Natural killer cell (primary cell): ENCODE measurements at regions not wholly inside any gene's neighbourhood (a gene's known extent, or its start where the extent isn't known, plus 50 kb on each side); places are given as distances from the start of the nearest gene placed in this dataset.

Experiments used
- ATAC-seq, 3 donors: fragments of 150-1000 bp in 2 of 3; fragments of 200-7000 bp in 1 of 3; cut with Tn5 transposase; 1 replicate in 1 of 3; 2 replicates in 2 of 3; pipeline ENCODE4 v1.10.0; 2021; ENCODE audit warnings: mild to moderate bottlenecking in 2 of 3, moderate library complexity in 2 of 3
- DNase-seq, 2 donors: peaks; one replicate each; pipeline versions ENCODE4 v3.0.0 to v3.0.0-alpha.2; 2013 to 2021; ENCODE audit warnings: mixed read lengths in 1 of 2
- H3K27ac ChIP-seq: one replicate; pipeline ENCODE4 v1.5.1; 2013; ENCODE audit warnings: mild to moderate bottlenecking, low read length
- H3K27me3 ChIP-seq: one replicate; pipeline ENCODE4 v1.6.1; 2013; ENCODE audit warnings: low read length; ENCODE audit not compliant: control insufficient read depth, insufficient read depth
- H3K36me3 ChIP-seq: one replicate; pipeline ENCODE4 v1.6.1; 2013; ENCODE audit warnings: low read length; ENCODE audit not compliant: control insufficient read depth, insufficient read depth
- H3K4me1 ChIP-seq: one replicate; pipeline ENCODE4 v1.6.1; 2013; ENCODE audit warnings: low read length; ENCODE audit not compliant: control insufficient read depth, insufficient read depth
- H3K4me3 ChIP-seq: one replicate; pipeline ENCODE4 v1.5.1; 2013; ENCODE audit warnings: low read length
- H3K9me3 ChIP-seq: one replicate; pipeline ENCODE4 v1.6.1; 2013; ENCODE audit warnings: low read length; ENCODE audit not compliant: control insufficient read depth, insufficient read depth
- H3K27ac Mint-ChIP-seq, 2 donors: one replicate each; pipeline ENCODE4 v1.8.0; 2022; ENCODE audit warnings: mild to moderate bottlenecking in 2 of 2, mixed read lengths in 2 of 2, moderate library complexity in 1 of 2
- H3K27me3 Mint-ChIP-seq, 2 donors: one replicate each; pipeline ENCODE4 v1.8.0; 2022; ENCODE audit warnings: low read depth in 2 of 2, mixed read lengths in 2 of 2
- H3K36me3 Mint-ChIP-seq: one replicate; pipeline ENCODE4 v1.8.0; 2022; ENCODE audit warnings: mixed read lengths
- H3K4me1 Mint-ChIP-seq, 2 donors: one replicate each; pipeline ENCODE4 v1.8.0; 2022; ENCODE audit warnings: mixed read lengths in 2 of 2
- H3K4me3 Mint-ChIP-seq: one replicate; pipeline ENCODE4 v1.8.0; 2022; ENCODE audit warnings: mild to moderate bottlenecking, moderate library complexity, mixed read lengths
- H3K9me3 Mint-ChIP-seq, 2 donors: one replicate each; pipeline ENCODE4 v1.8.0; 2022; ENCODE audit warnings: mixed read lengths in 2 of 2
- CTCF ChIP-seq: fragments of 200-600 bp; IDR thresholded peaks from one replicate; pipeline ENCODE4 v1.8.0; 2022; ENCODE audit warnings: antibody characterized with exemption
- WGBS: methylation state at CpG from one replicate; pipeline ENCODE4 v1.1.7; 2013; ENCODE audit warnings: missing lambda C conversion rate; ENCODE audit not compliant: insufficient coverage; 5-methylcytosine and 5-hydroxymethylcytosine counted together
- intact Hi-C: fragments of 100-400 bp; cut with micrococcal nuclease; formaldehyde crosslinking; loops from one replicate; pipeline ENCODE4 v1.14.2; 2022

- H3K36me3 ChIP-seq: no peaks in the 10 kb centered on the region
- no peak overlapping the region for H3K4me3 ChIP-seq
- Mint-ChIP-seq H3K4me3 (no peak overlapping the region), H3K9me3 (no peaks in the 10 kb centered on the region), H3K27me3 (peaks cover 2 to 20% of the 10 kb centered on the region in 2 donors), H3K4me1 (no peaks in the 10 kb centered on the region), H3K36me3 (no peaks in the 10 kb centered on the region), H3K27ac (no peak overlapping the region)
- 86% methylated on average over 6 of the region's 6 CpGs for WGBS
- H3K27ac ChIP-seq: no peak overlapping the region
- no peak for TF ChIP-seq CTCF
- no peaks in the 10 kb centered on the region for H3K27me3 ChIP-seq
- no peaks in the 10 kb centered on the region for H3K4me1 ChIP-seq
- intact Hi-C loops: no loop called here
- no peaks in the 10 kb centered on the region for H3K9me3 ChIP-seq
- ATAC-seq (no peak), DNase-seq (peak in 1 of 2 donors; percentile 14)
These were observed 192.1 kb upstream of the EOMES start for GRCh38 chr3:27914199-27914598.

GRCh38 chr3:27923349-27924068, 201.4 kb upstream of the EOMES start:
- intact Hi-C loops: no loop called here
- no peaks in the 10 kb centered on the region for H3K9me3 ChIP-seq
- H3K4me3 ChIP-seq: no peak overlapping the region
- Mint-ChIP-seq H3K27ac (no peak overlapping the region), H3K4me3 (no peak overlapping the region), H3K27me3 (peaks cover 6 to 26% of the 10 kb centered on the region in 2 donors), H3K36me3 (no peaks in the 10 kb centered on the region), H3K4me1 (peaks cover 10% of the 10 kb centered on the region in 2 donors), H3K9me3 (no peaks in the 10 kb centered on the region)
- no peak for TF ChIP-seq CTCF
- ATAC-seq: peak in 1 of 3 donors; percentile 50
- 94% methylated on average over 2 of the region's 2 CpGs for WGBS
- no peaks in the 10 kb centered on the region for H3K36me3 ChIP-seq
- no peak for DNase-seq
- no peaks in the 10 kb centered on the region for H3K4me1 ChIP-seq
- no peaks in the 10 kb centered on the region for H3K27me3 ChIP-seq
- H3K27ac ChIP-seq: no peak overlapping the region

- H3K27ac ChIP-seq: no peak overlapping the region
- peaks cover 8 to 19% of the 10 kb centered on the region in 2 donors for H3K27me3 Mint-ChIP-seq
- no peak for TF ChIP-seq CTCF
- H3K4me3 Mint-ChIP-seq: no peak overlapping the region
- peaks cover 9 to 18% of the 10 kb centered on the region in 2 donors for H3K4me1 Mint-ChIP-seq
- intact Hi-C loops: no loop called here
- no peaks in the 10 kb centered on the region for H3K36me3 ChIP-seq
- ATAC-seq (no peak), DNase-seq (no peak)
- no CpG with 5 or more reads among the region's 1 CpG for WGBS
- no peaks in the 10 kb centered on the region for H3K4me1 ChIP-seq
- no peaks in the 10 kb centered on the region for H3K27me3 ChIP-seq
- H3K36me3 Mint-ChIP-seq: no peaks in the 10 kb centered on the region
- no peaks in the 10 kb centered on the region for H3K9me3 ChIP-seq
- H3K9me3 Mint-ChIP-seq: no peaks in the 10 kb centered on the region
- H3K4me3 ChIP-seq: no peak overlapping the region
- H3K27ac Mint-ChIP-seq: no peak overlapping the region
These were observed 205.8 kb upstream of the EOMES start for GRCh38 chr3:27927882-27928281.

GRCh38 chr3:27930052-27930602, 208.0 kb upstream of the EOMES start:
- intact Hi-C loops: no loop called here
- DNase-seq (no peak), ATAC-seq (no peak)
- no peaks in the 10 kb centered on the region for H3K4me1 ChIP-seq
- no peaks in the 10 kb centered on the region for H3K27me3 ChIP-seq
- Mint-ChIP-seq H3K27ac (no peak overlapping the region), H3K36me3 (no peaks in the 10 kb centered on the region), H3K27me3 (peaks cover 8 to 26% of the 10 kb centered on the region in 2 donors), H3K4me1 (peaks cover 0 to 9% of the 10 kb centered on the region in 2 donors), H3K4me3 (no peak overlapping the region), H3K9me3 (no peaks in the 10 kb centered on the region)
- H3K4me3 ChIP-seq: no peak overlapping the region
- no peaks in the 10 kb centered on the region for H3K36me3 ChIP-seq
- no peak for TF ChIP-seq CTCF
- no peak overlapping the region for H3K27ac ChIP-seq
- H3K9me3 ChIP-seq: no peaks in the 10 kb centered on the region
- 91% methylated on average over 1 of the region's 1 CpG for WGBS
